B cell (primary cell): ENCODE measurements at regions not wholly inside any gene's neighbourhood (a gene's known extent, or its start where the extent isn't known, plus 50 kb on each side); places are given as distances from the start of the nearest gene placed in this dataset.

Source experiments
- ATAC-seq: fragments of 200-7000 bp; cut with Tn5 transposase; one replicate; pipeline ENCODE4 v1.10.0; 2021; ENCODE audit warnings: low read depth, mild to moderate bottlenecking, moderate number of reproducible peaks, moderate library complexity
- CTCF ChIA-PET: fragments of 350-600 bp; sonication (Branson Sonifier 250); formaldehyde crosslinking; loops from one replicate; lab custom pipeline; 2021; ENCODE audit warnings: antibody characterized with exemption, inconsistent platforms; lab: Charles Lee
- POLR2A ChIA-PET: fragments of 350-600 bp; sonication (Branson Sonifier 250); formaldehyde crosslinking; loops from one replicate; lab custom pipeline; 2021; ENCODE audit warnings: antibody characterized with exemption; lab: Charles Lee
- DNase-seq: peaks from one replicate; pipeline ENCODE4 v3.0.0; 2013
- H2AFZ ChIP-seq: 2 replicates; pipeline ENCODE4 v1.6.1; 2012; ENCODE audit warnings: mild to moderate bottlenecking, low read depth, low read length; ENCODE audit not compliant: insufficient read depth, poor library complexity, severe bottlenecking
- H3K27ac ChIP-seq, 2 donors: 1 replicate in 1 of 2; 2 replicates in 1 of 2; pipeline ENCODE4 v1.5.1; 2012 to 2013; ENCODE audit warnings: low read length in 2 of 2, mild to moderate bottlenecking in 2 of 2, moderate library complexity in 1 of 2
- H3K27me3 ChIP-seq, 4 experiments: fragments of 200-600 bp in 1 of 4; sonication (generic) in 1 of 4; replicated peaks in 1 of 4; 1 replicate in 2 of 4; 2 replicates in 2 of 4; pipeline versions ENCODE4 v1.6.1 to v1.7.0; 2013 to 2016; ENCODE audit warnings: low read length in 3 of 4, mild to moderate bottlenecking in 2 of 4, mixed read lengths in 1 of 4, moderate library complexity in 1 of 4; ENCODE audit not compliant: insufficient read depth in 4 of 4, control insufficient read depth in 3 of 4; ENCODE audit errors: control extremely low read depth in 1 of 4
- H3K36me3 ChIP-seq, 2 experiments: replicated peaks in 1 of 2; 1 replicate in 1 of 2; 2 replicates in 1 of 2; pipeline versions ENCODE4 v1.6.1 to v1.7.1; 2013; ENCODE audit warnings: low read length in 1 of 2; ENCODE audit not compliant: insufficient read depth in 2 of 2, control insufficient read depth in 1 of 2; ENCODE audit errors: control extremely low read depth in 1 of 2, extremely low read depth in 1 of 2
- H3K4me1 ChIP-seq, 2 donors: fragments of 200-600 bp in 1 of 2; sonication (generic) in 1 of 2; 1 replicate in 1 of 2; 2 replicates in 1 of 2; pipeline versions ENCODE4 v1.5.1 to v1.6.1; 2013 to 2017; ENCODE audit warnings: low read length in 2 of 2; ENCODE audit not compliant: control insufficient read depth in 2 of 2, insufficient read depth in 2 of 2
- H3K4me2 ChIP-seq: replicated peaks from 2 replicates; pipeline ENCODE3; 2012; ENCODE audit warnings: mild to moderate bottlenecking, low read depth, low read length; ENCODE audit not compliant: poor library complexity, severe bottlenecking
- H3K4me3 ChIP-seq, 5 experiments: fragments of 200-600 bp in 1 of 5; sonication (generic) in 1 of 5; 1 replicate in 3 of 5; 2 replicates in 2 of 5; pipeline versions ENCODE4 v1.5.1 to v1.7.0; 2011 to 2016; ENCODE audit warnings: low read length in 4 of 5, mild to moderate bottlenecking in 4 of 5, low read depth in 2 of 5, control low read depth in 1 of 5, moderate library complexity in 1 of 5; ENCODE audit not compliant: insufficient read depth in 1 of 5; ENCODE audit errors: control extremely low read depth in 1 of 5, extremely low read depth in 1 of 5
- H3K79me2 ChIP-seq: fragments of 200-600 bp; sonication (generic); one replicate; pipeline ENCODE4 v1.6.0; 2016; ENCODE audit warnings: low read length; ENCODE audit not compliant: control insufficient read depth, insufficient read depth
- H3K9ac ChIP-seq: fragments of 200-600 bp; sonication (generic); 2 replicates; pipeline ENCODE4 v1.6.1; 2017; ENCODE audit warnings: mild to moderate bottlenecking, low read length, moderate library complexity
- H3K9me3 ChIP-seq, 3 donors: one replicate each; pipeline versions ENCODE4 v1.6.1 to v1.7.1; 2013; ENCODE audit warnings: low read length in 2 of 3; ENCODE audit not compliant: control insufficient read depth in 2 of 3, insufficient read depth in 1 of 3; ENCODE audit errors: control extremely low read depth in 1 of 3
- H4K20me1 ChIP-seq: 2 replicates; pipeline ENCODE4 v1.6.0; 2012; ENCODE audit warnings: mild to moderate bottlenecking, low read length; ENCODE audit not compliant: insufficient read depth, control insufficient read depth, poor library complexity, severe bottlenecking
- H3K27ac Mint-ChIP-seq: one replicate; pipeline ENCODE4 v1.8.0; 2021; ENCODE audit warnings: mixed read lengths
- H3K27me3 Mint-ChIP-seq: one replicate; pipeline ENCODE4 v1.8.0; 2021; ENCODE audit warnings: mixed read lengths
- H3K4me1 Mint-ChIP-seq: one replicate; pipeline ENCODE4 v1.8.0; 2021; ENCODE audit warnings: mixed read lengths
- H3K4me3 Mint-ChIP-seq: one replicate; pipeline ENCODE4 v1.8.0; 2021; ENCODE audit warnings: mixed read lengths
- H3K9me3 Mint-ChIP-seq: one replicate; pipeline ENCODE4 v1.8.0; 2022; ENCODE audit warnings: mixed read lengths; ENCODE audit not compliant: insufficient read depth
- EZH2 ChIP-seq: IDR thresholded peaks from 2 replicates; pipeline ENCODE4 v1.6.1; 2012; ENCODE audit warnings: borderline replicate concordance, low read depth, mild to moderate bottlenecking, moderate library complexity, low read length; ENCODE audit not compliant: insufficient read depth, poor library complexity, severe bottlenecking
- WGBS: methylation state at CpG from one replicate; pipeline ENCODE4 v1.1.5; 2013; ENCODE audit warnings: missing lambda C conversion rate; ENCODE audit not compliant: insufficient coverage; 5-methylcytosine and 5-hydroxymethylcytosine counted together
- intact Hi-C: fragments of 100-400 bp; cut with micrococcal nuclease; formaldehyde crosslinking; loops from one replicate; pipeline ENCODE4 v1.10.0; 2022
- TF ChIP-seq, protein P1 (sequence below): fragments of 200-600 bp; IDR thresholded peaks from one replicate; pipeline ENCODE4 v1.8.0; 2022; ENCODE audit warnings: antibody characterized with exemption, mild to moderate bottlenecking

- Histone ChIP-seq H2AFZ (no peak overlapping the region), H3K27ac (no peak overlapping the region), H3K4me2 (no peak overlapping the region), H3K36me3 (no peaks in the 10 kb centered on the region), H3K9ac (no peak overlapping the region), H3K79me2 (no peaks in the 10 kb centered on the region), H3K4me3 (no peak overlapping the region), H4K20me1 (no peaks in the 10 kb centered on the region), H3K27me3 (no peaks in the 10 kb centered on the region), H3K4me1 (no peaks in the 10 kb centered on the region), H3K9me3 (no peaks in the 10 kb centered on the region)
- TF ChIP-seq, protein P1, sequence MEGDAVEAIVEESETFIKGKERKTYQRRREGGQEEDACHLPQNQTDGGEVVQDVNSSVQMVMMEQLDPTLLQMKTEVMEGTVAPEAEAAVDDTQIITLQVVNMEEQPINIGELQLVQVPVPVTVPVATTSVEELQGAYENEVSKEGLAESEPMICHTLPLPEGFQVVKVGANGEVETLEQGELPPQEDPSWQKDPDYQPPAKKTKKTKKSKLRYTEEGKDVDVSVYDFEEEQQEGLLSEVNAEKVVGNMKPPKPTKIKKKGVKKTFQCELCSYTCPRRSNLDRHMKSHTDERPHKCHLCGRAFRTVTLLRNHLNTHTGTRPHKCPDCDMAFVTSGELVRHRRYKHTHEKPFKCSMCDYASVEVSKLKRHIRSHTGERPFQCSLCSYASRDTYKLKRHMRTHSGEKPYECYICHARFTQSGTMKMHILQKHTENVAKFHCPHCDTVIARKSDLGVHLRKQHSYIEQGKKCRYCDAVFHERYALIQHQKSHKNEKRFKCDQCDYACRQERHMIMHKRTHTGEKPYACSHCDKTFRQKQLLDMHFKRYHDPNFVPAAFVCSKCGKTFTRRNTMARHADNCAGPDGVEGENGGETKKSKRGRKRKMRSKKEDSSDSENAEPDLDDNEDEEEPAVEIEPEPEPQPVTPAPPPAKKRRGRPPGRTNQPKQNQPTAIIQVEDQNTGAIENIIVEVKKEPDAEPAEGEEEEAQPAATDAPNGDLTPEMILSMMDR: no peak
- no peak for TF ChIP-seq EZH2
- peaks cover 7% of the 10 kb centered on the region for H3K9me3 Mint-ChIP-seq
- WGBS: no CpG with 5 or more reads among the region's 4 CpGs
- ChIA-PET CTCF (no interaction called here), POLR2A (no interaction called here)
- H3K27ac Mint-ChIP-seq: no peak overlapping the region
- DNase-seq (no peak), ATAC-seq (no peak)
- intact Hi-C loops: no loop called here
- no peaks in the 10 kb centered on the region for H3K27me3 Mint-ChIP-seq
- no peaks in the 10 kb centered on the region for H3K4me1 Mint-ChIP-seq
- H3K4me3 Mint-ChIP-seq: no peak overlapping the region
Measured at GRCh38 chr4:20042769-20043168, 208.9 kb upstream of the SLIT2 start.

DNA sequence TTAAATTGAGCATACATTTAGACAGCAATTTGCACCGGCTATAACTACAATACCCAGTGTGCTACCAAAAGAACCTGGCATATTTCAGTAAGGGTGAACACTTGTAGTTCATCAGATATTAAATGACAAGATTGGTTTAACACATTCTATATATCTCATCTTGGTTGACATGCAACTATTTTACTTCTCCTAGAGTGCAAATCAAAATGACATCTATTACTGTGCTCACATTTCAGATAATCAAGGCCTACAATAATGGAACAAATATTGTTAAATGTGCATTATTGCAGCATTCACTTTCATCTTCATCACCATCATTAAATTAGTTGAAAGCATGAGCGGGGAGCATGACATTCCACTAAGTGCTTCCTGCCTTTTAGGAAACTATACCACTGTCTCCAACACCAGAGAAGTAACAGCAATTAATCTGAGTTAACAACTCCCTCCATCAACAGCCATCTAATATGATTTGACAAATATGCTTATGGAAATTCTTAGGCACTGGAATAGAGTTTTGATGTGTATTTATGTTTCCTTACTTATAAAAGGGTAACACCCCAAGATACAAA, 209.8 kb upstream of the SLIT2 start:
- H4K20me1 ChIP-seq: no peaks in the 10 kb centered on the region
- DNase-seq (no peak), ATAC-seq (no peak)
- Mint-ChIP-seq H3K9me3 (peaks cover 7% of the 10 kb centered on the region), H3K4me1 (no peaks in the 10 kb centered on the region), H3K4me3 (no peak overlapping the region), H3K27me3 (no peaks in the 10 kb centered on the region), H3K27ac (no peak overlapping the region)
- H3K9me3 ChIP-seq: no peaks in the 10 kb centered on the region
- no peaks in the 10 kb centered on the region for H3K36me3 ChIP-seq
- ChIA-PET POLR2A (no interaction called here), CTCF (no interaction called here)
- no CpG with 5 or more reads among the region's 2 CpGs for WGBS
- H2AFZ ChIP-seq: no peak overlapping the region
- H3K9ac ChIP-seq: no peak overlapping the region
- H3K4me3 ChIP-seq: no peak overlapping the region
- no peaks in the 10 kb centered on the region for H3K27me3 ChIP-seq
- no peak overlapping the region for H3K27ac ChIP-seq
- intact Hi-C loops: no loop called here
- H3K4me2 ChIP-seq: no peak overlapping the region
- H3K4me1 ChIP-seq: no peaks in the 10 kb centered on the region
- TF ChIP-seq, protein P1: no peak
- TF ChIP-seq EZH2: no peak
- H3K79me2 ChIP-seq: no peaks in the 10 kb centered on the region
